HG03095 (cell line): ENCODE measurements at regions not wholly inside any gene's neighbourhood (a gene's known extent, or its start where the extent isn't known, plus 50 kb on each side); places are given as distances from the start of the nearest gene placed in this dataset.
"Not testable (repeated sequence)": the region's sequence is repeated elsewhere in the genome, so short reads cannot be mapped to it uniquely, and the experiment has no call there.

ENCODE experiments used
- ATAC-seq: cut with Tn5 transposase; IDR thresholded peaks from one replicate; pipeline ENCODE4 v1.9.1; 2021; ENCODE audit warnings: moderate library complexity; ENCODE audit not compliant: unreplicated experiment

DNA sequence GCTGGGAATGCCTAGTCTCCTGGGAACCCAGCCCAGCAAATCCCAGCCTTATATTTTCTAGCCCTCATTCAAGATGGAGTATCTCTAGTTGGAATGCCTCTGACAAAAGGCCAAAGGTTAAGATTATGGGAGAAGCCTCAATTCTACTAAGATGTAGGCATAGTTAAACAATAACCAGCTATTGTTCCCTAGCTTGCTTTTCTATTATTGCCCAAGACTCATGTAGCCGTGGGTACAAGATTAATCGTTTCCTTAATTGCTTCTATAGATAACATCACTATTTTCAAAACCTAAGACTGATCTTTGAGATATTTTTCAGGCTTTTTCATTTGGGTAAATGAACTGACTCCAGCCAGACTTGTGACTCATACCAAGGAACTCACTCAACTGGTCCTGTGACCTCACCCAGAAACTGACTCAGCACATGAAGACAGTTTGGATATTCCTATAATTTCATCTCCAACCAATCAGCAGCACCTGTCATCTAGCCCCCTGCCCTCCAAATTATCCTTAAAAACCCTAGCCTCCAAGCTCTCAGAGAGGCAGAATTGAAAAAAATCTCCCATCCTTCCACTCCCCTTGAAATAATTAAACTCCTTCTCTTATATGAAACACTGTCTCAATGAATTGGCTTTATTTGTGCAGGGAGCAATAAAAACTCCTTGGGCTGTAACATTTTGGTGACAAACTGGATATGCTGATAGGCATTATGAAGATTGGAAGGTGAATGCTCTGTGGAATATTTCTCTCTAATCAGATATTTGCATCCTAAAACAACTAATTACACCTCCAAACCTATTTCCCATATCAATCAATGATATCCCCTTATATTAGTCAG lies 589.0 kb downstream of the C12orf50 start:
- no peak for ATAC-seq

DNA sequence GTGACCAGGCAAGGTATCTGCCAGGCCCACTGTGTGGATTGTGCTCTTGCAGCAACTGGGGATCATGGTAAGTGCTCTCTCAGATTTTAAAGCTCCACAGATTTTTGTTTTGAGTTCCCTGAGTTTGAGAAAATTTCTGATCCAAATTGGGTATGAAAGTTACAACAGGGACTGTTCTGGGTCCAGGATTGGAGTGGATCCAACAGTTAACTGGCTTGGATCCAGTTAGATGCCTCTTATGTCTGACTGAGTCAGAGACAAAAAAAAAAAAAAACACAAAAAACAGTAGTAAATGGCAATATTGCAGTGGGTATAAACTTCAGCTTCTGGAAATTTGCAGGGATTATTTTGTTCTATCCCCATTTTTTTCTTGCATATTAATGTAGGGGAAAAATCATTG lies 598.8 kb downstream of the C12orf50 start:
- no peak for ATAC-seq

DNA sequence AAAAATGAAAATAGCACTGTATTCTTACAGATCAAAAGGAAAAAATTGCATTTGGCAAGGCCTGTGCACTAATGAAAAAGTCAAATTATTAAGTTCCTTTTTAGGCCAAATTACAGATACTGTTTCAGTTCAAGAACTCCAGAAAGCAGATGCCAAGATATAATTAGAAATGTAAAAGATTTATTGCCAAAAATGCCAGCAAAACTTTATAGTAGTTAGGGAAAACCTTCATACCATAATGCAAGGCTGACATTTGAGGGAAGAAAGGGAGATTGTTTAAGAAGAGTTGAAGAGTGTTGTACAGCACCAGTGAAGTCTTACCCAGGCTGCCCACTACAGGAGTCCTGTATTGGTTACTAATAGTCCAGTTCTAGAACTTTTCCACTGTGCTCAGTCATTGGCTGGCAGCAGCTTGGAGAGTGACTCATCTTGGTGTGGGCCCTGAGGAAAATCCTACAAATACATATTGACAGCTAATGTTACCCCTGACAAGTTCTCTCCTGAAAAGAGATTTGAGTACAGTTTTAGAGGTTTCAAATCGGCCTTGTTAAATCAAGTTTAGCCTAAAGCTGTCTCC lies 600.4 kb downstream of the C12orf50 start:
- no peak for ATAC-seq

DNA sequence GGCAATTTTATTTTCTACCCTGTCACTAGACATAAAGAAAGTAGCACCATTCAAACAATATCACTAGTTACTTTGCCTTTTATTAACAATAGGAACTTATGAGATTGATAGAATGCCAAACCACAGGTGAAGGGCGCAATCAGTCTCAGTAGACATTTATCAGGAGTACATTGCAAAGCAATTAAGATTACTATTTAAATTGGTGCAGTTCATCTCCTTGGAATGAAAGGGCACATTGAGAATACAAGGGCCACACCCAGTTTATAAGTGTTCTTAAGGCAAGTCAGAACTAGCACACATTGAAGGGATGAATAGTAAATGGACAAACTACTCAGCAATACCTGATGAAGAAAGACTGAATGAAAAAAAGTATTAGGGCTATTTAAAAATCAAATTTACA lies 601.4 kb downstream of the C12orf50 start:
- ATAC-seq, result no peak

DNA sequence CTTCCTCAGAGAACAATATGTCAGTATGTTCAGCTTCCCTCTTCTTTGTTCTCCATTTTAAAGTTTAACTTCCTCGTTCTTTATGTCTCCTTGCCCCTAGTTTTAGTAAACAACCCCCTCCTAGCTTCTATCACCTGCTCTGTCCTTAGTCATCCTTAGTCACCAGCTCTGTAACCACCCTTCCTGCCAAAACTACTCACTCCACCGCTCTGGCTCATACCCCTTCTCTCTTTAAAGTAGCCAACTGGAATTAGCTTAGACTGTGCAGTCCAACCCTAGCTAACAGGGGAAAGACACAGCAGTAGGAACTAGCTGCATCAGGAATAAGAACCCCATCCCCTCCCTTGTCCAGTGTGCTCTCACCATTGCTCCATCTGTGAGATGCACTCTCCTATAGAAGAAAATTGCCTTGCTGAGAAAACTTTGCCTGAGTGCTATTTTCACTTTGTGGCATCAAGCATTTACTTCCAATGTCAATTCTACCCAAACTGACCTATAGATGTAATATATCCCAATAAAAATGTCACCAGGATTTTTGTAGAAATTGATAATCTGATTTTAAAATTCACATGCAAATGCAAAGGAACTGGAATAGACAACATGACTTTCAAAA lies 603.2 kb downstream of the C12orf50 start:
- ATAC-seq, result no peak

GRCh38 chr12:87421233-87421632 lies 608.0 kb downstream of the C12orf50 start:
- ATAC-seq, result not testable (repeated sequence)

DNA sequence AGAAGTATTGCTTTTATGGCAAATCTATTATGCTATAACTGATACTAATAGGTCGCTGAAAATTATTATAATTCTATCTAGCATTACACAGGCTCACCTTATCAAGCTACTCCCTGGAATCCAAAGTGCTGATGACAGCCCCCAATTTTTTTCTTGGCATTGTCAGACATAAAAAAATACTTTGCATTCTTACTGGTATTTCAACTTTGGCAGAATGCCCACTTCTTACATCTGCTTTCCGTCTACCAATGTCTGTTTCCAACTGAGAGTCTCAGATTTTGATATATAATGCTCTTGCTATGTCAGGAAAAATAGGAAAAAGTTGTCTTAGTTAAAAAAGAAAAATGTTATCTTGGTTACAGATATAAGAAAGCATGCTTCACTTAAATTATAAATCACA lies 615.4 kb downstream of the C12orf50 start:
- ATAC-seq, result no peak

- ATAC-seq, result no peak
Observed at GRCh38 chr12:87406926-87407325, 622.3 kb downstream of the C12orf50 start.

GRCh38 chr12:87405918-87406317 lies 623.3 kb downstream of the C12orf50 start:
- no peak for ATAC-seq

- not testable (repeated sequence) for ATAC-seq
Observed at GRCh38 chr12:87394168-87394567, 635.0 kb downstream of the C12orf50 start.

GRCh38 chr12:87388376-87388775 lies 640.8 kb downstream of the C12orf50 start:
- no peak for ATAC-seq

DNA sequence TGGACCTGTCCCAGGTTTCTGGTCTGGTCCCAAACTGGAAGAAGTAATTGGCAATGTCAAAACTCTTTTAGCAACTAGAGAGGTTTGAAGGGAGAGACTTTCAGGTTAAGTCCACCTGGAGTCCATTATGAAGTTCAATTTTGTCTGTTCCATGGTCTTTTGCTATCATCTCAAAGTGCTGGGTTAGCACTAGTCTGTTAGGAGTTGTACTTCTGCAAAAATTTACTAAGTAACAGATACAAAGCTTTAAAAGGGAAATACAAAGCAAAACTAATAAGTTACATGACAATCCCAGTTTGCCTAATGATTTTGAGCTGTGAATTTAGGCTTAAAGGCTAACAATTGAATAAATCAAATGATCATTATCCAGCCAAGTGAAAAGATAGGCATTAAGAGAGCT lies 643.9 kb downstream of the C12orf50 start:
- ATAC-seq, result no peak

- ATAC-seq, result no peak
Observed at GRCh38 chr12:87384226-87384625, 645.0 kb downstream of the C12orf50 start.

DNA sequence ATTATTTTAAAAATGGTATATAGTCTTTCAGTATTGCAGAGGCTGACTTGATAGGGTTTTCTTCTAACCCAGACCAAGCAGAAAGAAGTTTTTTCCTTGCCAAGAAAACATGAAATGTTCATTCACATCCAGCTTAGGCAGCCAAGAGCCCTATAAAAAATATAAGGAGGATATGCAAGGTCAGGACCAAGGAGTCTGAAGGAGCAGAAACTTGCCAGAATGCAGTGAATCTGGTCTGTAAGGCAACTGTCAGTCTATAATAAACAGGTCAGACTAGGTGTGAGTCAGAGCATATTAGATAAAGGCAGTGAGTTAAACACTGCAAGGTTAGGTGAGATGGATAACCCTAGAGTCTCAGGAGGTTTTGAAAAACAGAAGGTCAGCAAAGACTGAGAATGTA lies 645.5 kb downstream of the C12orf50 start:
- no peak for ATAC-seq

- ATAC-seq, result no peak
Observed at GRCh38 chr12:87382959-87383566, 646.1 kb downstream of the C12orf50 start.

DNA sequence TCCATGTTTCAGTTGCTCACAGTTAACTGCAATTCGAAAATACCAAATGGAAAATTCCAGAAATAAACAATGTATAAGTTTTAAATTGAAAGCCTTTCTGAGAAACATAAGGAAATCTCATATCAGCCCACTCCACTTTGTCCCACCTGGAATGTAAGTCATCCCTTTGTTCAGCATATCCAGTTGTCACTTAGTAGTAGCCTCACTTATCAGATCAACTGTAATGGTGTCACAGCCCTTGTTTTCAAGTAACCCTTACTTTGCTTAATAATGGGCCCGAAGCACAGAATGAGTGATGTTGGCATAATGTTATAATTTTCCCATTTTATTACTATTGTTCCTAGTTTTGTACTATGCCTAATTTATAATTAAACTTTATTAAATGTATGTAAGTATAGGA lies 646.8 kb downstream of the C12orf50 start:
- no peak for ATAC-seq

DNA sequence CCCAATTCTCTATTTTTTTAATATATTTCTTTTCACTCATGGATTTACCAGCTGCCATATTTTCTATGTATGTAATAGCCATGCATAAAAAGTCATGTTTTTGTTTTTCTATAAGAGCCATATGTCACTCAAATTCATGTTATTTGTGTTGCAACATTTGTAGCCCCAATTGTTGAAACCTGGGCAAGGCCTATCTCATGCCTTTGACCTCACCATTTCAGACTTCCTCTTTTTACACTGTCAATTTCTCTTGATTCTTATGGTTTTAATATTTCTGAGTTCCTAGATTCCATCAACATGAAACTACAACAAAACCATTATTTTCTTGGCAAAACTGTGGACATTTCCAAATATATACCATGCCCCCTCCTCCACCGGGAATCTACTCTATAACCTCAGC lies 647.5 kb downstream of the C12orf50 start:
- ATAC-seq, result no peak

- ATAC-seq, result no peak
Observed at GRCh38 chr12:87378526-87378925, 650.7 kb downstream of the C12orf50 start.

GRCh38 chr12:87376722-87377121 lies 652.5 kb downstream of the C12orf50 start:
- ATAC-seq, result no peak

GRCh38 chr12:87369161-87369560 lies 660.0 kb downstream of the C12orf50 start:
- no peak for ATAC-seq

DNA sequence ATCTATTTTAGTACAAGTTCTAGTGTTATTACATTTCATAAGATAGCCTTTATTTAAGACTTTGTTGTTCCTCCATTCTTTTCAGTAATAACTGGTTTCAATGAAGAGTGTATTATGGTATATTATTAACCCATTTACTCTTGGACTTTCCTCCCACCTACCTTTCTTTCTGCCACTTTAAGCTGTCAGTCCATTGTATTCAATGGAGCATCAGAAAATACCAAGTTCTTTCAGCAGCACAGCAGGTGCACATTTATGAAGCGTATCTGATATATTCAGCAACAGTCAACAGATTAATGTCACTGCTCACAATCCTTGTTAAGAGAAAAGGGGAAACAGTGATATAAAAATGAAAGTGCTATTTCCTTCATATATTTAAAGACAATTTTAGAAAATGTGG lies 660.9 kb downstream of the C12orf50 start:
- no peak for ATAC-seq

GRCh38 chr12:87365423-87365822 lies 663.8 kb downstream of the C12orf50 start:
- ATAC-seq, result no peak
